HepG2 (cell line): ENCODE measurements at regions not wholly inside any gene's neighbourhood (a gene's known extent, or its start where the extent isn't known, plus 50 kb on each side); places are given as distances from the start of the nearest gene placed in this dataset.

Experiments used
- ATAC-seq: fragments of 200-7000 bp; cut with Tn5 transposase; 3 replicates; pipeline ENCODE4 v1.9.1; 2020; ENCODE audit warnings: mild to moderate bottlenecking, moderate library complexity
- BruUV-seq: library from RNA; stranded (reverse); fragments of 400-500 nt; replicated peaks from 2 replicates; lab custom pipeline; 2021; lab: Mats Ljungman, UMichigan
- CTCF ChIA-PET: fragments of 300-600 bp; formaldehyde crosslinking; extraction: SDS; loops from one replicate; lab custom pipeline; 2021; ENCODE audit warnings: low total read pairs, inconsistent platforms, low intra/inter-chr PET ratio; lab: Yijun Ruan, JAX
- POLR2A ChIA-PET: fragments of 350-600 bp; sonication (Branson Sonifier 250); formaldehyde crosslinking; loops from one replicate; lab custom pipeline; 2020; ENCODE audit warnings: antibody characterized with exemption, inconsistent platforms; lab: Yijun Ruan, JAX
- DNase-seq: peaks from one replicate; pipeline ENCODE4 v3.0.0-alpha.2; 2015; ENCODE audit warnings: low spot score
- FAIRE-seq: peaks from 3 replicates; lab custom pipeline; 2011; peaks lifted over from hg19 to GRCh38; lab: Jason Lieb, UNC
- H2AFZ ChIP-seq: one replicate; pipeline ENCODE4 v1.6.1; 2011; ENCODE audit warnings: low read length, inconsistent platforms
- H3K27ac ChIP-seq: fragments of 300-600 bp; 3 replicates; pipeline ENCODE4 v1.8.0; 2011; ENCODE audit warnings: mixed run types, mild to moderate bottlenecking, mixed read lengths, low read length, inconsistent platforms; ENCODE audit not compliant: insufficient read depth; ENCODE audit errors: extremely low read length
- H3K27me3 ChIP-seq, 2 experiments: fragments of 200-600 bp in 1 of 2; 2 replicates in 1 of 2; 3 replicates in 1 of 2; pipeline versions ENCODE4 v1.6.0 to v1.8.0; 2011; ENCODE audit warnings: low read length in 2 of 2, mild to moderate bottlenecking in 2 of 2, moderate library complexity in 2 of 2, inconsistent platforms in 1 of 2; ENCODE audit not compliant: insufficient read depth in 2 of 2, control insufficient read depth in 1 of 2
- H3K36me3 ChIP-seq, 2 experiments: fragments of 200-600 bp in 1 of 2; replicated peaks in 1 of 2; 2 replicates in 1 of 2; 3 replicates in 1 of 2; pipeline versions ENCODE4 v1.5.1 to v1.8.0; 2011; ENCODE audit warnings: low read length in 2 of 2, inconsistent platforms in 1 of 2; ENCODE audit not compliant: insufficient read depth in 2 of 2, control insufficient read depth in 1 of 2
- H3K4me1 ChIP-seq: 2 replicates; pipeline ENCODE4 v1.5.1; 2012; ENCODE audit warnings: low read length, inconsistent platforms; ENCODE audit not compliant: insufficient read depth
- H3K4me2 ChIP-seq: 2 replicates; pipeline ENCODE4 v1.6.0; 2011; ENCODE audit warnings: low read depth, low read length, inconsistent platforms
- H3K4me3 ChIP-seq, 3 experiments: fragments of 200-600 bp in 1 of 3; sonication (generic), shearing (Covaris generic) in 1 of 3; replicated peaks in 1 of 3; 2 replicates each; pipeline ENCODE4 v1.5.1; 2011 to 2016; ENCODE audit warnings: low read length in 3 of 3, inconsistent platforms in 2 of 3, low read depth in 2 of 3, mild to moderate bottlenecking in 2 of 3, control low read depth in 1 of 3, mixed read lengths in 1 of 3; ENCODE audit not compliant: insufficient read depth in 1 of 3
- H3K79me2 ChIP-seq: one replicate; pipeline ENCODE4 v1.6.1; 2011; ENCODE audit warnings: low read length, inconsistent platforms; ENCODE audit not compliant: insufficient read depth
- H3K9ac ChIP-seq: 2 replicates; pipeline ENCODE4 v1.6.0; 2011; ENCODE audit warnings: mild to moderate bottlenecking, low read depth, low read length, inconsistent platforms; ENCODE audit not compliant: insufficient read depth
- H3K9me3 ChIP-seq: 2 replicates; pipeline ENCODE4 v1.5.1; 2012; ENCODE audit warnings: mild to moderate bottlenecking, low read length
- H4K20me1 ChIP-seq: 2 replicates; pipeline ENCODE4 v1.6.0; 2011; ENCODE audit warnings: inconsistent platforms, mild to moderate bottlenecking, low read length, moderate library complexity; ENCODE audit not compliant: insufficient read depth
- AKAP8 ChIP-seq: sonication (generic); formaldehyde crosslinking; IDR thresholded peaks from 2 replicates; pipeline ENCODE4 v1.5.1; 2020; ENCODE audit warnings: mild to moderate bottlenecking, missing genetic modification reagents
- ATRX ChIP-seq: sonication (generic); formaldehyde crosslinking; IDR thresholded peaks from 2 replicates; pipeline ENCODE4 v1.4.0; 2020; ENCODE audit warnings: missing genetic modification reagents, borderline replicate concordance
- CBFB ChIP-seq: sonication (generic); formaldehyde crosslinking; IDR thresholded peaks from 2 replicates; pipeline ENCODE4 v1.4.0; 2020; ENCODE audit warnings: missing genetic modification reagents
- FOXA1 ChIP-seq, 2 experiments: fragments of 450-650 bp in 1 of 2; sonication (generic) in 1 of 2; formaldehyde crosslinking in 1 of 2; IDR thresholded peaks; 2 replicates each; pipeline versions ENCODE4 v1.4.0 to v1.6.1; 2016 to 2020; ENCODE audit warnings: missing genetic modification reagents in 1 of 2
- HDAC2 ChIP-seq: sonication (generic); formaldehyde crosslinking; IDR thresholded peaks from 2 replicates; pipeline ENCODE4 v1.4.0; 2020; ENCODE audit warnings: missing genetic modification reagents
- HIVEP1 ChIP-seq: sonication (generic); formaldehyde crosslinking; IDR thresholded peaks from 2 replicates; pipeline ENCODE4 v1.4.0; 2020; ENCODE audit warnings: mild to moderate bottlenecking, missing genetic modification reagents
- PITX1 ChIP-seq: sonication (generic); formaldehyde crosslinking; IDR thresholded peaks from 2 replicates; pipeline ENCODE4 v1.5.1; 2020; ENCODE audit warnings: mild to moderate bottlenecking, missing genetic modification reagents
- SATB2 ChIP-seq: sonication (generic); formaldehyde crosslinking; IDR thresholded peaks from 2 replicates; pipeline ENCODE4 v1.5.0; 2020; ENCODE audit warnings: missing genetic modification reagents
- TCF7L2 ChIP-seq: IDR thresholded peaks from 2 replicates; pipeline ENCODE4 v1.6.1; 2011; ENCODE audit warnings: mild to moderate bottlenecking, low read depth, low read length, moderate library complexity
- ZEB1 ChIP-seq: IDR thresholded peaks from 2 replicates; pipeline ENCODE4 v1.6.1; 2012; ENCODE audit warnings: mild to moderate bottlenecking, low read depth, inconsistent platforms; ENCODE audit not compliant: insufficient replicate concordance
- ZNF253 ChIP-seq: sonication (generic); formaldehyde crosslinking; IDR thresholded peaks from 2 replicates; pipeline ENCODE4 v1.8.0; 2022; ENCODE audit warnings: mild to moderate bottlenecking, missing genetic modification reagents, borderline replicate concordance
- ZNF367 ChIP-seq: sonication (generic); formaldehyde crosslinking; IDR thresholded peaks from 2 replicates; pipeline ENCODE4 v1.4.0; 2020; ENCODE audit warnings: missing genetic modification reagents, borderline replicate concordance
- whole genome bisulfite sequencing: methylation state at CpG from one replicate; pipeline ENCODE4 v1.1.6; 2017; ENCODE audit warnings: low lambda C conversion rate; 5-methylcytosine and 5-hydroxymethylcytosine counted together
- in situ Hi-C: cut with HindIII; loops from 2 replicates; pipeline ENCODE4 v1.10.0; 2017; ENCODE audit warnings: low pct_unique_long_range_greater_than_20kb; ENCODE audit not compliant: extremely low pct_ligation_motif_present
- intact Hi-C: fragments of 100-400 bp; cut with micrococcal nuclease; formaldehyde crosslinking; loops from one replicate; pipeline ENCODE4 v1.10.0; 2022; ENCODE audit not compliant: unreplicated experiment
- TF ChIP-seq, protein P1 (sequence below): sonication (generic); formaldehyde crosslinking; IDR thresholded peaks from 2 replicates; pipeline ENCODE4 v1.8.1; 2023; ENCODE audit warnings: mild to moderate bottlenecking, missing genetic modification reagents
- TF ChIP-seq, protein P2 (sequence below): sonication (generic); formaldehyde crosslinking; IDR thresholded peaks from 2 replicates; pipeline ENCODE4 v1.4.0; 2020; ENCODE audit warnings: mild to moderate bottlenecking, missing genetic modification reagents
- TF ChIP-seq, protein P3 (sequence below): sonication (generic); formaldehyde crosslinking; IDR thresholded peaks from 2 replicates; pipeline ENCODE4 v1.8.1; 2023; ENCODE audit warnings: mild to moderate bottlenecking, inconsistent platforms, moderate library complexity, missing genetic modification reagents, borderline replicate concordance
- TF ChIP-seq, protein P4 (sequence below): sonication (generic); formaldehyde crosslinking; IDR thresholded peaks from 2 replicates; pipeline ENCODE4 v1.4.0; 2020; ENCODE audit warnings: missing genetic modification reagents
- TF ChIP-seq, protein P5 (sequence below): sonication (generic); formaldehyde crosslinking; conservative IDR thresholded peaks from 2 replicates; pipeline ENCODE4 v1.8.0; 2022; ENCODE audit warnings: missing genetic modification reagents

DNA sequence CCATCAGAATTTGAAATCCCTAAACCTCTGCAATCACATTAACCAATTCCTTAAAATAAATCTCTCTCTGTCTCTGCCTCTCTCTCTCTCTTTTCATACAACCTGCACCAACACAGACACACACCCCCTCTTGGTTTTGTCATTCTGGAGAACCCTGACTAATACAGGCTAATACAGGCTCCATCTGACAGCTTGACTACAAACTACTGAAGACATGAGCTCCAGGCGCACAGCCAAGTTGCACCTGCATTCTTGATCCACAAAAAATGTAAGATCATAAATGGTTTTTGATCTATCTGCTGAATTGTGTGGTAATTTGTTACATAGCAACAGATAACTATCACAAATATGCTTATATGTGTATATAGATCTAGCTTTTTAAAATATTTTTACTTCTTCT, 2414.2 kb downstream of the PCDH7 start:
- ChIA-PET CTCF (no interaction called here), POLR2A (no interaction called here)
- no peak for ATAC-seq
- FAIRE-seq = no peak
- H3K79me2 ChIP-seq = no peaks in the 10 kb centered on the region
- peaks cover 37% of the 10 kb centered on the region for H3K9me3 ChIP-seq
- no peak overlapping the region for H3K9ac ChIP-seq
- BruUV-seq = no TSS peak
- no peak for DNase-seq
- no peak overlapping the region for H3K4me2 ChIP-seq
- in situ Hi-C loops = no loop called here
- H3K27ac ChIP-seq = no peak overlapping the region
- intact Hi-C loops = no loop called here
- no peaks in the 10 kb centered on the region for H3K36me3 ChIP-seq
- H3K4me3 ChIP-seq = no peak overlapping the region
- no peaks in the 10 kb centered on the region for H4K20me1 ChIP-seq
- H3K4me1 ChIP-seq = no peaks in the 10 kb centered on the region
- WGBS = 7% methylated on average over 1 of the region's 1 CpG
- H2AFZ ChIP-seq = no peak overlapping the region
- H3K27me3 ChIP-seq = no peaks in the 10 kb centered on the region
- TF ChIP-seq PITX1 (CRISPR knock-in tag) (no peak), ZNF367 (no peak), HIVEP1 (CRISPR knock-in tag) (no peak), AKAP8 (CRISPR knock-in tag) (no peak), ZEB1 (no peak), CBFB (CRISPR knock-in tag) (no peak), ZNF253 (CRISPR knock-in tag) (no peak), HDAC2 (CRISPR knock-in tag) (no peak), FOXA1 (IDR thresholded peaks at IDR 0.05) (no peak), FOXA1 (CRISPR knock-in tag; IDR thresholded peaks at IDR 0.05) (no peak), TCF7L2 (no peak), SATB2 (no peak), ATRX (CRISPR knock-in tag) (no peak)
- TF ChIP-seq, protein P1, sequence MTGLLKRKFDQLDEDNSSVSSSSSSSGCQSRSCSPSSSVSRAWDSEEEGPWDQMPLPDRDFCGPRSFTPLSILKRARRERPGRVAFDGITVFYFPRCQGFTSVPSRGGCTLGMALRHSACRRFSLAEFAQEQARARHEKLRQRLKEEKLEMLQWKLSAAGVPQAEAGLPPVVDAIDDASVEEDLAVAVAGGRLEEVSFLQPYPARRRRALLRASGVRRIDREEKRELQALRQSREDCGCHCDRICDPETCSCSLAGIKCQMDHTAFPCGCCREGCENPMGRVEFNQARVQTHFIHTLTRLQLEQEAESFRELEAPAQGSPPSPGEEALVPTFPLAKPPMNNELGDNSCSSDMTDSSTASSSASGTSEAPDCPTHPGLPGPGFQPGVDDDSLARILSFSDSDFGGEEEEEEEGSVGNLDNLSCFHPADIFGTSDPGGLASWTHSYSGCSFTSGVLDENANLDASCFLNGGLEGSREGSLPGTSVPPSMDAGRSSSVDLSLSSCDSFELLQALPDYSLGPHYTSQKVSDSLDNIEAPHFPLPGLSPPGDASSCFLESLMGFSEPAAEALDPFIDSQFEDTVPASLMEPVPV = no peak
- TF ChIP-seq, protein P2, sequence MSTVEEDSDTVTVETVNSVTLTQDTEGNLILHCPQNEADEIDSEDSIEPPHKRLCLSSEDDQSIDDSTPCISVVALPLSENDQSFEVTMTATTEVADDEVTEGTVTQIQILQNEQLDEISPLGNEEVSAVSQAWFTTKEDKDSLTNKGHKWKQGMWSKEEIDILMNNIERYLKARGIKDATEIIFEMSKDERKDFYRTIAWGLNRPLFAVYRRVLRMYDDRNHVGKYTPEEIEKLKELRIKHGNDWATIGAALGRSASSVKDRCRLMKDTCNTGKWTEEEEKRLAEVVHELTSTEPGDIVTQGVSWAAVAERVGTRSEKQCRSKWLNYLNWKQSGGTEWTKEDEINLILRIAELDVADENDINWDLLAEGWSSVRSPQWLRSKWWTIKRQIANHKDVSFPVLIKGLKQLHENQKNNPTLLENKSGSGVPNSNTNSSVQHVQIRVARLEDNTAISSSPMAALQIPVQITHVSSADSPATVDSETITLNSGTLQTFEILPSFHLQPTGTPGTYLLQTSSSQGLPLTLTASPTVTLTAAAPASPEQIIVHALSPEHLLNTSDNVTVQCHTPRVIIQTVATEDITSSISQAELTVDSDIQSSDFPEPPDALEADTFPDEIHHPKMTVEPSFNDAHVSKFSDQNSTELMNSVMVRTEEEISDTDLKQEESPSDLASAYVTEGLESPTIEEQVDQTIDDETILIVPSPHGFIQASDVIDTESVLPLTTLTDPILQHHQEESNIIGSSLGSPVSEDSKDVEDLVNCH (CRISPR knock-in tag) = no peak
- TF ChIP-seq, protein P3, sequence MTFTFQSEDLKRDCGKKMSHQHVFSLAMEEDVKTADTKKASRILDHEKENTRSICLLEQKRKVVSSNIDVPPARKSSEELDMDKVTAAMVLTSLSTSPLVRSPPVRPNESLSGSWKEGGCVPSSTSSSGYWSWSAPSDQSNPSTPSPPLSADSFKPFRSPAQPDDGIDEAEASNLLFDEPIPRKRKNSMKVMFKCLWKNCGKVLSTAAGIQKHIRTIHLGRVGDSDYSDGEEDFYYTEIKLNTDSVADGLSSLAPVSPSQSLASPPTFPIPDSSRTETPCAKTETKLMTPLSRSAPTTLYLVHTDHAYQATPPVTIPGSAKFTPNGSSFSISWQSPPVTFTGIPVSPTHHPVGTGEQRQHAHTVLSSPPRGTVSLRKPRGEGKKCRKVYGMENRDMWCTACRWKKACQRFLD (CRISPR knock-in tag) = no peak
- TF ChIP-seq, protein P4, sequence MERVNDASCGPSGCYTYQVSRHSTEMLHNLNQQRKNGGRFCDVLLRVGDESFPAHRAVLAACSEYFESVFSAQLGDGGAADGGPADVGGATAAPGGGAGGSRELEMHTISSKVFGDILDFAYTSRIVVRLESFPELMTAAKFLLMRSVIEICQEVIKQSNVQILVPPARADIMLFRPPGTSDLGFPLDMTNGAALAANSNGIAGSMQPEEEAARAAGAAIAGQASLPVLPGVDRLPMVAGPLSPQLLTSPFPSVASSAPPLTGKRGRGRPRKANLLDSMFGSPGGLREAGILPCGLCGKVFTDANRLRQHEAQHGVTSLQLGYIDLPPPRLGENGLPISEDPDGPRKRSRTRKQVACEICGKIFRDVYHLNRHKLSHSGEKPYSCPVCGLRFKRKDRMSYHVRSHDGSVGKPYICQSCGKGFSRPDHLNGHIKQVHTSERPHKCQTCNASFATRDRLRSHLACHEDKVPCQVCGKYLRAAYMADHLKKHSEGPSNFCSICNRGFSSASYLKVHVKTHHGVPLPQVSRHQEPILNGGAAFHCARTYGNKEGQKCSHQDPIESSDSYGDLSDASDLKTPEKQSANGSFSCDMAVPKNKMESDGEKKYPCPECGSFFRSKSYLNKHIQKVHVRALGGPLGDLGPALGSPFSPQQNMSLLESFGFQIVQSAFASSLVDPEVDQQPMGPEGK (CRISPR knock-in tag) = no peak
- TF ChIP-seq, protein P5, sequence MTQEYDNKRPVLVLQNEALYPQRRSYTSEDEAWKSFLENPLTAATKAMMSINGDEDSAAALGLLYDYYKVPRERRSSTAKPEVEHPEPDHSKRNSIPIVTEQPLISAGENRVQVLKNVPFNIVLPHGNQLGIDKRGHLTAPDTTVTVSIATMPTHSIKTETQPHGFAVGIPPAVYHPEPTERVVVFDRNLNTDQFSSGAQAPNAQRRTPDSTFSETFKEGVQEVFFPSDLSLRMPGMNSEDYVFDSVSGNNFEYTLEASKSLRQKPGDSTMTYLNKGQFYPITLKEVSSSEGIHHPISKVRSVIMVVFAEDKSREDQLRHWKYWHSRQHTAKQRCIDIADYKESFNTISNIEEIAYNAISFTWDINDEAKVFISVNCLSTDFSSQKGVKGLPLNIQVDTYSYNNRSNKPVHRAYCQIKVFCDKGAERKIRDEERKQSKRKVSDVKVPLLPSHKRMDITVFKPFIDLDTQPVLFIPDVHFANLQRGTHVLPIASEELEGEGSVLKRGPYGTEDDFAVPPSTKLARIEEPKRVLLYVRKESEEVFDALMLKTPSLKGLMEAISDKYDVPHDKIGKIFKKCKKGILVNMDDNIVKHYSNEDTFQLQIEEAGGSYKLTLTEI (CRISPR knock-in tag) = no peak
